ENCODE measurements at regions not wholly inside any gene's neighbourhood (a gene's known extent, or its start where the extent isn't known, plus 50 kb on each side); places are given as distances from the start of the nearest gene placed in this dataset.
"Not testable (repeated sequence)": the region's sequence is repeated elsewhere in the genome, so short reads cannot be mapped to it uniquely, and the experiment has no call there.

DNA sequence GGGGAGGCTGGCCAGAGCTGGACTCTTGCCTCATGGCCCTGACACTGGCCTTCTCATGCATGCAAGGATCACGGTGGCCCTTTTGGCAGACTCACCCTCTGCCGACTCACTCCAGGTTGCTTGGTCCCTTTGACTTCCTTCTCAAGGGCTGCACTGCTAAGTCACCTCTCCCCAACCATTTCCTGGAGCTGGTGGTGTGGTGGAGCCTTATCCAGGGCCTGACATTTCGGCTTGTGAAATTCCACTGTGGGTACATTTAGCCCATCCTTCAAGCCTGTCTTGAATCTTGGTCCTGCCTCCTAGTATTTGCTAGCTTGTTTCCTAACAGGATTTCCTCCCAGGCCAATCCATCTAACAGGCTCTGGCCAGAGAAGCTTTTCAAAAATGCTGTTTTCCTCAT is 52.6 kb upstream of the JUN start:
- no peak for DNase-seq

DNA sequence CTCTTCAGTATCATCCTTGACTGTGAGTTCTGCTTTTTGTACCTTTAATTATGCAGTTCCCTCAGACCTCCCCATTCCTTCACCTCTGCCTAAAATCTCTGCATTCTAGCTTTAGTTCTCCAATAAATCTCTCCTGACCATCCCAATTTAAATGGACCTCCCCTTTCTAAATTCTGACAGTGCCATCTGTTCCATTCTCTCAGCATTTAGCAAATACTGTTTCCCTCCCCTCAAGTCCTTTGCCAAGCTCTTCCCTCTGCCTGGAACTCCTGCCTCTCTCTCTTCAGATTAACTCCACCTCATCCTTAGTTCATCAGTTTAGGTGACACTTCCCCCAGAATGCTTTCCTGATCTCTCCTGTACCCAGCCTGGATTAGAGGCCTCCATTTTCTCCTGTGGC is 54.0 kb upstream of the JUN start:
- DNase-seq, result no peak

DNA sequence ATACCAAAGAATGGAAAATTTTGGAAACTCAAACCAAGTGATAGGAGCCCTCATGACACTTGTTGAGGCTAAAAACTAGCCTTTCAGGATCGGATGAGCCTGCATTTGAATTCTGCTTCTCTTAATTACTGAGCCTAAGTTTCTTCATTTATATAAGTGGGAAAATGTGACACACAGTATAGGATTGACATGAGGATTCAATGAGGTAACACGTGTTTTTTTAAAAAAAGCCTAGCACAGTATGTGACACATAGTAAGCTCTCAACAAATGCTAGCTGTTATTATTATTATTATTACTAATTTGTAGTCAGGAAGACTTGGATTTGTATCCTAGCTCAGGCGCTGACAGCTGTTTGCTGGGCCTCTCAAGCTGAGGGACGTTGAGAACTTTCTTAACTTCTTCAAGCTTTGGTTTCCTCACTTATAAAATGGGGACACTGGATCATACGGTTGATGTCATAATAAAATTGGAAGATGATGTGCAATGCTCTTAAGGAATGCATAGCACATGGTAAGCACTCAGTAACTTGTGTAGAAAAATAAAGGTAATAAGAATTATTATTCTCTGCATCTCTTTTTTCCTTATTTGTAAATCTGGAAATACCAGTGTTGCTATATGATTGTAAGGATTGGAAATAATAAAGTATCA is 55.4 kb upstream of the JUN start:
- DNase-seq, result no peak

DNA sequence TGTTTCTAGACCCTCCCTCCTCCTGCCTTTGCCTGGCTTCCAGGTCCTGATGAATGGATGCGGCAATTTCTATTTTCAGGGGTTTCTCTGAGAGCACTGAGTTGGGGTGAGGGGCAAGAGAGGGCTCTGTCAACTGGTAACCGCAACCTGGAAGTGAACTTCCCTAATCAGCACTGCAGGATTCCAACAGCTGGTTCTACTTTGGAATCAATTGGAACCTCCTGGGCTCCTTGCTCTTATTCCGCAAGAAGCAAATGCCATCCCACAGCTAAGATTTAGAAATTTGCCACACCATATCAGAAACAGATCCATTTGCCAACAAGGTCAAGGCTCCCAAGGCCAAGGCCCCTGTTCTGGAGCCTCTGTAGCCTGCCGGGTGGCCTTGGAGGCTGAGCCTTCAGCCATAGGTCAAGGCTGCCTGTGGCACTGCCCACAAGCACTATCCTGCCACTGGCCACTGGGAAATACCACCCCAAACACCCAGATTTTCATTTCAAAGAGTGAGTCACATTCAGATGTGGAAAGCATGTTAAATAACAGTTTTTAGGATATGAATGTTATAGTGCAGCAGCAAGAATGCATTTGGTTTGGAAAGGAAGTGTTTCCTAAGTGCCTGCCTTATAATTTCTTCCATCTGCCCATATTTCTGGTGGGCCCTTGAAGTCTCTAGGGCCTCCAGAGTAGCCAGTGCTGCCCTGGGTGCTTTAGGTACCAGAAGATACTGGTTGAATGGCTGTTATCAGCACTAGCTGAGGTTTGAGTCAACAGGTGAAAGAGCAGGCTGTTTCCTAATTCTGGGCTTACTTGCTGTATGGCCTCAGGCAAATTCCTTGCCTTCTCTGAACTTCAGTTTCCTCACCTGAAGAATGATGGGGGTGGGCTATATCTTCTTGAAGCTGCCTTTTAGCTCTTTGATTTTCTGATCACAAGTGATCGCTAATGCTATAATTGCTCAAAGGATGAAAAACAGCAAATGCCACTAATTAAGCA is 56.3 kb upstream of the JUN start:
- DNase-seq, result no peak

DNA sequence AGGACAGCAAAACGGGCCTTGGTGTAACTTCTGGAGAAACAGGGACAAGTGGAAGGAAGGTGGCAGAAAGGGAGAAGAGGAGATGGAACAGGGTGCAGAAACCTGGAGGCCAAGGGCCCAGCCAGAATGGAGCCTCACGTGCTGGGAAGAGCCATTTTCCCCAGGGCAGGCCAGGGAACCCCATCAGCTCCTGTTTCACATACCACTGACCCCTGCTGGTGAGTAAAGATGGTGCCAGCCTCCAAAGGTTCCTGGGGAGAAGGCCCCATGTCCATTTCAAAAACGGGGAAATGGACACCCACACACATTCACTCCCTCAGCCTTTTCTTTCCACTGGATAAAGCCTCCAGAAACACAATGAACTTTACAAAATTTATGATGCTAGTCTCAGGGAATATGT is 57.6 kb upstream of the JUN start:
- no peak for DNase-seq

DNA sequence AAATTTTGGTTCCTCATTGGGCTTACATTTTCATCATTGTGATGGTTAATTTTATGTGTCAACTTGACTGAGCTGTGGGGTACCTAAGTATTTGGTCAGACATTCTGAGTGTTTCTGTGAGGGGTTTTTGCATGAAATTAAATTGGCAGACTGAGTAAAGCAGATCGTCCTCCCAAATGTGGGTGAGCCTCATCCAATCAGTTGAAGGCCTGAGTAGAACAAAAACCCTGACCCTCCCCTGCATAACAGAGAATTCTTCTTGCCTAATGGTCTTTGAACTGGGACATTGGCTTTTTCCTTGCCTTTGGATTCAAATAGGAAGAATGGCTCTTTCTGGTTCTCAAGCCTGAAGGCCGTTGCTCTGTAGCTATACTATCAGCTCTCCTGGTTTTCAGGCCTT is 59.1 kb upstream of the JUN start:
- no peak for DNase-seq

DNA sequence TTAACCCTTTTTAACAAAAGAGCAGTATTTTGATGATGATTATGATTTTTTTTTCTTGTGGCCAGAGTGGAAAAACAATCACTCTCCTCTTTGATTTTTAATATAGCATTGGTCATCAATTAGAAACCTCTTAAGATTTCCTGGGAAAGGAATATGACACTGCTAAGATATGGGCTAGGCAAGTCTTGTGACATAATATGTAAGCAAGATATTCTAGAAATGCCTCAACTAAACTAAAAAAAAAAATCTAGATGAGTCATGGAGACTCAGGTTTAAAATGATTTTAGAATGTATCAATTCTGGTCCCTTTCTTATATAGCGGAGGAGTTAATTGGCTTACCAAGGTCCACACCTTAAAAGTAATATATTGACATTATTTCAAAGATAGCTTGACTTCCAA is 60.3 kb upstream of the JUN start:
- DNase-seq, result no peak

DNA sequence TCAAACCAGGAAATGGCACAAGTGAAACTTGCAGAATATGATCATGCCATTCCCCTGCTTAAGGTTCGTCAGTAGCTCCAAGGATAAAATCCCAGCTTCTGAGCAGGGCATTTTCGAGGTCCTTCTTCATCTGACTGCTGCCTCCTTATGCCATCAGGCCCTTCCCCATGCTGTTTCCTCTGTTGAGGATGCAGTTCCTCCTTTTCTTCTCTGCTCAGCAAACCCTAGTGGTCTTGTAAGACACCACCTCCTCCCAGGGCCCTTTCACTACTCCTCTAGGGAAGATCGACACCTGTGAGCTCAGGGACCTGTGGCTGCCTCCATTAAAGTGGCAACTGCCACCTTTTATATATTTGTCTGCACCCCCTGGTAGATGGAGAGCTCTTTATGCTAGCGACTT is 62.1 kb upstream of the JUN start:
- DNase-seq, result no peak

DNA sequence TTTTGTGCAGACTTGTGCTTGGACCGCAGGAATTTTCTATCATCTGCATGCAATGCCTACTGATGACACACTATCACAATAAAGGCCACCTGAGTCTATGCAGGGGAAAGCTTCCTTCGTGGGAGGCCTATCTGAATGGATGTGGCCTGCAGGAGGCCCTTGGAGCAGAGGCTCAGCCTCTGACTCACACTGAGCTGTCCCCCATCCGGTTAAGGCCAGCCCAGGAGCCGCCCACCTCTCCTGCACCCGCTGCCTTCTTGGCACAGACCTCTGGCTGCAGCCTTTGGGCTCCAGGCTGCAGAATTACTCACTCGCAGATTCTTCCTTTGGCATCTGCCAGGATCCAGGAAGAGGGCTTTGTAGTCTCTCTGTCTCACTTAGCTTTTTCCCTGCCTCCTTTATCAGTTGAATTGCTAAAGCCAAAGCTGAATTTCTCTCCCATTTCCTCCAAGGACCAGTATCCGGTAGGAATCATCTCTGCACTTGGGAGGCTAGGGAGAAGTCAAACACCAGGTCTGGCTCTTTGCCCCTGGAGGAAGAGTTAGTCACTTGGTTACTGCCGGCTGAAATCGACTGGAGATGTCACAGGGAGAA is 65.1 kb upstream of the JUN start:
- no peak for DNase-seq

DNA sequence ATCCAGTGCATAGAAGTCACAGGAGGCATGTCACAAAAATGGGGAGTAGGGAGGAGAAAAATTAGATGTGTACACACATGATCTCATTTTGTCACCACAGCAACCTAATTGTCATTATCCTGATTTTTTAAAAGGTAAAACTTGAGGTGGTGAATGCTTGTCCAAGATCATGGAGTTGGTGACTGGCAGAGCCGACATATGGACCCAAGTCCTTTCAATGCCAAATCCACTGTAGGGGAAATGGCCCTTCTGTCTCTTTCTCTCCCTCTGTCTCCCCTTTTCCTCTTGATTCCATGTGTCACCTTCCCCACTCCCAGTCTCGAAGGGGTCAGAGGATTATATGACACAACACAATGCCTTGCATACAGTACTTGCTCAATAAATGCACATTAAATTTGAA is 65.7 kb upstream of the JUN start:
- DNase-seq, result no peak

DNA sequence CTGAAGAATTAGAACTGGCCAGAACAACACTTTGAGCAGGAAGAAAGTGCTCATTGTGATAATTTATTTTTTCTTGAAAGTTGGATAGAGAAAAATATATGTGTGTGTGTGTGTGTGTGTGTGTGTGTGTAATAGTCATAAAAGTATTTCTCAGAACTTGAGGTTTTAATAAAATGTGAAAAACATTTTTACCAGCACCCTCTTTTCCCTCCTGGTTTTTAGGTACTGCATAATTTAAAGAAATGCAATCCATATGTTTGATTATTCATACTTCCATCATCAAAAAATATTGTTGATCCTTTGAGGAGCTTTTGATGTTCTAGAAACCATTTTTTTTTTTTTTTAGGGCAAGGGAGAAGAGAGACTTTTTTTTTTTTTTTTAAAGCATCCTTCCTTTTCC is 66.8 kb upstream of the JUN start:
- no peak for DNase-seq

DNA sequence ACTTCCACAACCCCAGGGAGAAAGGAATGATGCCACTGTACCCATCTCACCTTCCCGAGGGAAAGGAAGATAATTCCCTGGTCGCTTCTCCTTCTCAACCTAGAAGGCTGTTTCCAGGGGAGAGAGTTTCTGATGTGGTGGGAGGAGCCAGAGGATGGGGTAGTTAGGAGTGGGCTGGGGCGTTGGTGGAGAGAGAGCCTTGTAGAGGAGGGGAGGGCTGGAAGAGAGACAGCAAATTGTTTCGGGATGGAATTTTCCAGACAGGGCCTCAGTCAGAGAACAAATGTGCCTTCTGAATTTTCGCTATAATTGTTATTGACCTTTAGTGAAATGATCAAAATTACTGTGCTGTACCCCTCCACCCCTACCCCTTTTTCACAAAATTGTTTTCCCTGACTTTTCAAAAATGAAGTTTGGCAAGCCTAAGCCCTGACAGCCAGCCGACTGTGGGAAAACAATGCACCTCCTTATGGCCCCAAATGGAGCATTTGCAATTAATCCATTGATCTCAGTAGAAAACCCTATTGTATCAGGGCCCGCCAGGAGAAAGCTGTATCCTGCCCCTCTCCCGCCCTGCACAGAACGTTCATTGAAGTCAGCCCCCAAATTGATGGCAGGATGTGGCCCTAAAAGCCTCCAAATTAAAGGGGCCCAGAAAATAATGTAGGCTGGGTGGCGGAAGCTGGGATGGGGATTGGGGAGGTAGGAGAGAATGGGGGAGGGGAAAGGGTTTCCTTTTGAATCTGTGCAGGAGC is 69.1 kb upstream of the JUN start:
- DNase-seq, result no peak

DNA sequence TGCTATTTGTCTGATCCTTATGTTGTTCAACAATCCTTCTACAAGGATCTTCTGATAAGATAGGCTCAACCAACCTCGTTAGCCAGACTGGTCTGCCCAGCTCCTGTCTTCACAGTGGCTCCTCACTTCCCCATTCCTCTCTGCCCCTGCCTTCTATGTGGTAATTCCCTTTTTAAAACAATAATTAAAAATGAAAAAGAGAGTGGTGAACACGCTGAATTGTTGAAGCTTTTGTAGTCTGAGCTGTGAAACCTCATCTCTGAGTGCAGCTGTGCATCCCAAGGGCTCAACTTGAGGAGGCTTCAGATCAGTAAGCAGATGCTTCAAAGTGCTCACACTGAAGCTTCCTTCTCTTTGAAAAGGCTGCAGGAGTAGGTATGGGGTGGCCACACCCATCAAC is 70.7 kb upstream of the JUN start:
- no peak for DNase-seq

DNA sequence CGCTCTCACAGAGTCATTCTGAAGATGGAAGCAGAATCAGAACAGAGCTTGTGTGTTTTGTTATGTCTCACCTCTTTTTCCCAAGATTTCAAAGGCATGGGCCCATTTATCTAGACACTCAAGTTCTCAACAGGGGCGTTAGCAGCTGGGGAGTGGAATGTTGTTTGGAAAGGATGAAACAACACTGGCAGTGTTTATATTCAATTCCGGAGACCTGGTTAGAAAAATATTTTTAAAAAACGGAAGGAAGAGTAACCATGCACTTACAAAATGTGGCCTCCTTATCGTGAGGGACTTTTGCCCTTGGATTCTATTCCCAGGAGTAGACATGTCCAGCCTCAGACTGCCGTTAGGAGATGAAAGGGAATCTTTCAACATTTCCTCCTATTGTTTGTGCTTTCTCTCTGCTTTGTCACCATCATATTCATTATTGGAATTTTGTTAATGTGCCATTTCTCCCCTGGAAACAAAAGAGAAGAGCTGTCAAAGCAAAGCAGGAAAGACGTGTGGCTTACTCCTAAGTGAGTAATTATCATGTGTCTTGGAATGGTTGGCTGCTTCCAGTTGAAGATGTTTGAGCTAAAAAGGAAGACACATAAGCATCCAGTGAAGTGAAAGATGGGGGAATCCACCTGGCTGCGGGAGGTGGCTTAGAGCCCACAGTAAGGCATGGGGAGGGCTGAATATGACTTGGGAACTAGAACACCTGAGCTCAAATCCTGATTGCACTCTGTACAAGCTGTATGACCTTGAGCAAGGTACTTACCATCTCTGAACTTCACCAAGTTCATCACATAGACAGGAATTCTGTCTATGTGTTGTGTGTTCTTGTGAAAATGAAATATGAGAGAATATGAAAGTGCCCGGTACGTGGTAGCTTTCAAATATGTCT is 71.7 kb upstream of the JUN start:
- DNase-seq, result no peak

DNA sequence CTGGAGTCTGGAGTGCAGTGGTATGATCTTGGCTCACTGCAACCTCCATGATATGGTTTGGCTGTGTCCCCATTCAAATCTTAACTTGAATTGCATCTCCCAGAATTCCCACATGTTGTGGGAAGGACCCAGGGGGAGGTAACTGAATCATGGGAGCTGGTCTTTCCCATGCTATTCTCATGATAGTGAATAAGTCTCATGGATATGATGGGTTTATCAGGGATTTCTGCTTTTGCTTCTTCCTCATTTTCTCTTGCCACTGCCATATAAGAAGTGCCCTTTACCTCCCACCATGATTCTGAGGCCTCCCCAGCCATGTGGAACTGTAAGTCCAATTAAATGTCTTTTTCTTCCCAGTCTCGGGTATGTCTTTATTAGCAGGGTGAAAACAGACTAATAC is 72.4 kb upstream of the JUN start:
- DNase-seq, result not testable (repeated sequence)

DNA sequence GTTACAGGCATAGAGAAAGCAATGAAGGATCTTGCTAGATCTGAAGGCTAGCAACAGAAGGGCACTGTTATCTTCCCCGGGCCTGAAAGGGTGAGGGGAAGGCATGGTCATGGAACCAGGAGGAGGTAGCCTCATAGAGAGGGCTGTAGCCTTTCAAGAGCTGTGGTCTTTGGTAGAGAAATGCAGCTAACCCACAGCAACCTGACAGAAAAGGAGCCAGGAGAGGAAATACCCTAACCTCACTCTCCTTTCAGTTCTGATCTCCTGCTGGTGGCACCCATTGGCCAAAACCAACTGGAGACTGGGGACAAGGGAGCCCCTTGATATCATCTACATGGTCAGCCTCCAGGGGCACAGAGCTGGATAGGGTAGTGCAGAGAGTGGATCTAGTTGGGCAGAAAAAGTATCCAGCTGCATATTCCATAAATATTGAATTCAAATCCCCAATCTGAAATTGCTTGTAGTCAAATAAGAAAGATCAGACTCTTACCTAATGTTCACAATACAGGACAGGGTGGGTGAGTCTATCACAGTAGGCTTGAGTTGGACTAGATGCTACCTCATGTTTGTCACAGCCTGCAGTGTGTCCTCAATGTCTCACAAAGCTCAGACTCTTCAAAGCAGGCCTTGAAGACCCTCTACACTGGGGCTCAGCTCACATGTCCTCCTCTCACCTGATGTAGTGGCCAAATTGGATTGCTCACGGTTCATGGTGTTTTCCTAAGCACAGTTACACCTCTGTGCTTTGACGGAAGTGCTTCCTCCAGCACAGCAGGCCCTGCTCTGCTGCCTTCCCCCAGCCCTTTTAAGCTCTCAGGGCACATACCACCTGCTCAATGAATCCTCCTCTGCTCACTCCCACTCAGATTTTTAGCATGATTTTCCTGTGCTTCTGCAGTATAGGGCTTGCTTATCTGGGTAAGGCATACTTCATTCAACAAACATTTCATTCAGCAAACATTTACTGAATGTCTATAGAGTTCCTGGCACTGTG is 74.1 kb upstream of the JUN start:
- no peak for DNase-seq

DNA sequence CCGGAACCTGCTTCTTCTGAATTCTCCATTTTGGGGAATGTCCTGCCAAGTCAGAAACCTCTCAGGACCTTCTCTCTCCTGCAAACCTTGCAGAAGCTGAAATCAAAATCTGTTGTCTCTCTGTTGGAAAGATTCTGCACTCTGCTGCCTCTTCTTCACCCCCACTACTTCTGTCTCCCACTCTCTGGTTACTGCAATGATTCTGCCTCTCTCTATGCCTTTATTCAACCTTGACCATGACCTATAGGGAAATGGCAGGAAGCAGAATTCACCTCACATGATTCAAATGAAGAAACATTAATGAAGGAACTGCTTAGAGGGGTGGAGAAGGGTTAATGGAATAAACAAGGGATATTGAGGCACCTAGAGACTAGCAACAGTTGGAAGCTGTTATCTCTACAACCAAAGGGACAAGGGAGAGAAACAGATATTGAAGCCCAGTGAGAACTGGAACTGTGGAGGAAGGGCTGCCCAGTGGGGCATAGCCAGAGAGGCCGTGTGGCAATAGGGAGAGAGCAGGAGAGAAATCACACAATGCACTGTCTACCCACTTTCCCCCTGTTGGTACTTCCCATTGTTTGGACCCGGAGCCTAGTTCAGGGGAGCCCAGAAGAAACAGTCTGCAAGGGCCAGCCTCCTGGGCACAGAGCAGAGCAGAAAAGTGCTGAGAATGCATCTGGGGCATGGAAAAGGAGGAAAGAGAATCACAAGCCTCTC is 76.1 kb upstream of the JUN start:
- DNase-seq, result no peak

DNA sequence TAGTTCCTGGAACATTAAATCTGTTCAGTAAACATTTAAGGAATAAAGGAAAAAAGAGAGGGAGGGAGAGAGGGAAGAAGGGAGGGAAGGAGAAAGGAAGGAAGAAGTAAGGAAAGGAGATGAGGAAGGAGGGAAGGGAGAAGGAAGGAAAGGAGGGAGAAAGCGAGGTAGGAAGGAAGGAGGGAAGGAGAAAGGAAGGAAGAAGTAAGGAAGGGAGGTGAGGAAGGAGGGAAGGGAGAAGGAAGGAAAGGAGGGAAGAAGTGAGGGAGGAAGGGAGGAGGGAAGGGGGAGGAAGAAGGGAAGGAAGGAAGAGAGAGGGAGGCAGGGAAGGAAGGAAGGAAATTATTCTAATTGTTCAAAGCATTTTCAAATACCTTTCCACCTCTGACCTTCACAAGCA is 77.2 kb upstream of the JUN start:
- DNase-seq, result no peak

DNA sequence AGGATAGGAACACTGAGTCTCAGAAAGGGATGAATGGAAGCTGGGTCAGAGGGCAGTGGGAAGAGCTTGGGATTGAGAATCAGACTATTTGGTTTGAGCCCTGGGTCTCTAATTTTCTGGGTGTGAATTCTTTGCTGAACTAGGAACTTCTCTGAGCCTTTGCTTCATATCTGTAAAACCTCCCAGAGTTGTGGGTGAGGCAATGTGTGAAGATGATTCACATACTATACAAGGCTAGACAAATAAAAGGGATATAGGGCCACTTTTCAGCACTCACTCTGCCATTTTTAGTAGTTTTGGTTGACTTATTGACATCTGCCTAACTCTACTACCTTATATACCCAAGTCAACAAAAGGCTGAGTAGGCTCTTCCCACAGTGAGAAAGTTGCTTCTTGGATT is 77.7 kb upstream of the JUN start:
- DNase-seq, result no peak

DNA sequence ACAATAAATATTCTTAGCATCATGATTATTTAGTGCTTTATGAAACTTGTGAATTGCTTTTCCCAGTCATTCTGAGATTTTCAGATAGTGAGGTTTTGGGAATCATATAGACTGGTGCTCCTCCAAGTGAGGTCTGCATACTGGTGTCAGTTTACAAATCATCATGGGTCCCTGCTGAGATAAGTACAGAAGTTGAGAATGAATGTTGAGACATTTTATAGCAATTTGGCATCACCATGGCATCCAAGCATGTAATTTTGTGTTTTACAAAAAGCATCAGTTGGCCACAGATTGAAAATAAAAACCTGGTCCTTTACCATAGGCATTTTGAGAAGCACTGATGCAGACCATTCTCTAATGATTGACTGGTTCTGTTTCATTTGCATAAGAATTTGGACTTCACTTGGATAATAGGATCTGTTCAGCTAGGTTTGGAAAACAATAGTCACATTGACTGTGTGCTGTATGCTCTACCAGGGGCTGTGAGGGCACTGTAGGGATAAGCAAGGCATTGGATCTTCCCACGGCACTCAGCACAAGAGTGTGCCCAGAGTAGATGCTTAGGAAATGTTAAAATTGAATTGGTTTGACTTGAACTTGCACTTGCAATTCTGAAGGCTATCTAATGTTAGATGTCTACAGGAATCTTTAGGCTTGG is 79.0 kb upstream of the JUN start:
- no peak for DNase-seq

Data from NK-92 treated with Interleukin-12 subunit alpha and Interleukin-12 subunit beta, amount 100 ng/mL, for 24 hours (cell line).